ENCODE measurements at regions not wholly inside any gene's neighbourhood (a gene's known extent, or its start where the extent isn't known, plus 50 kb on each side); places are given as distances from the start of the nearest gene placed in this dataset.
"Not testable (repeated sequence)": the region's sequence is repeated elsewhere in the genome, so short reads cannot be mapped to it uniquely, and the experiment has no call there.

DNA sequence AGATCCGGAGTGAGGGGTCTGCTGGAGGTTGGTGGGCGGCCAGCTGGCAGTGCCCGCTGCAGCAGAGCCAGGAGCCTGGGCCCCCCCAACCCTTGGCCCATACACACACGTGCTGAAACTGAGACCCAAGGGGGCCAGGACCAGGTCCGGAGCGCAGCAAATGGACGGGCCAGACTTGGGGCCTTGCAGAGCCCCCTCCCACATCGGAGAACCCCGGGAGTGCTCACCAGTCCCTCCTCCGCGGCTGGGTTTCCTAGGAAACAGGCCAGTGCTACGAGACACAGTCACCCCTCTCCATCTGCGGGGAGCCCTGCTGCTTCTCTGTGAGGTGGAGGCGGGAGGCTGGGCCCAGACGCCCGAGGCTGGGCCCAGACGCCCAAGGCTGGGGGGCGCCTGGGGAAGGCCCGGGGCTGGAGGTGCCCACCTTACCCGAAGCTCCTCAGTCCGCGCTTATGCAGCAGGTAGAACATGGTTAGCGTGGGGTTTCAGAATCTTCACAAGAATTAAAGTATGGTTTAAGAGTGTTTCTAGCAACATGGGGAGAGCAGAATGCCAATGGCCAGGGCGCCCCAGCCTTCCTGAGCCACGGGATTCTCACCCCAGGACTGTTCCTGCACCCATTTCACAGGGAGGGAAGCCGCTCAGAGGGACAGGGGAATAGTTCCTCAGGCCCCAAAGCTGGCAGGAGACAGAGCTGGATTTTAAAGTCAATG lies 135.0 kb upstream of the PRR20G start:
- H3K4me1 Mint-ChIP-seq = no peaks in the 10 kb centered on the region
- ATAC-seq (replicated peaks; ENCODE audit: extremely low read depth, poor library complexity, severe bottlenecking) = no peak
- no peak for DNase-seq (ENCODE audit: low spot score in 2 of 2)
- no peaks in the 10 kb centered on the region for H3K9me3 Mint-ChIP-seq
- H3K27me3 Mint-ChIP-seq = peaks cover 80% of the 10 kb centered on the region
- H3K27ac Mint-ChIP-seq (ENCODE audit: low read depth) = no peak overlapping the region
- H3K36me3 Mint-ChIP-seq (ENCODE audit: insufficient read depth) = no peaks in the 10 kb centered on the region
- no peak overlapping the region for H3K4me3 Mint-ChIP-seq

DNA sequence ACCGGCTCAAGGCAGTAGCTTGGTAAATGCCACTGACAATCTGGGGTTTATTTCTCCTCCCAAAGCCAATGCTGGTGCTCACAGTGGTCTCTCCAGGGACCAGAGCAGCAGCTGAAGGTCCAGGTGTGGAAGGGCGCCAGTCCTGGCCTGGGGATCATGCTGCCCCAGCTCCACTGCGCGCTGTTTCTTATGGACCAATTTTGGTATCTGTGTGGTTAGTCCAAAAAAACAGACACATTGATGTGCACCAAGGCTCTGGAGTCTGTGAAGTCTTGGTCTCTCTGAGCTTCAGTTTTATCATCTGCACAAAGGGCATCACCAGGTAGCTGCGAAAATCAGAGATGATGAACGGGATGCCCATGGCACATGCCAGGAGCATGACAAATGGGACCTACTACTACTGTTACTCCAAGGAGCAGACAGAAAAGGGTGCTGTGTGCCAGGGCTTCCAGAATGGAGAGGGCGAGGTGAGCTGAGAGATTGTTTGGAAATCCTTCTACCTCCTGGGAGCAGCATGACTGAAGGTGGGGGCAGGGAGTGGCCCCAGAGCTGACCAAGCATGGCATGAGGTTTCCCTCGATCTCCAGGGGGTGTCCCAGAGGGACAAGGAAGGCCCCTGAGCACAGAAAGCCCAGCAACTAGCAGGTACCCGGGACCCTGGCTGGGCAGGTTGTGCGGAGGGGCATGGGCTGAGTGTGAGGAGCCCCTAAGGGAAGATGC lies 134.3 kb upstream of the PRR20G start:
- Mint-ChIP-seq H3K36me3 (ENCODE audit: insufficient read depth) (no peaks in the 10 kb centered on the region), H3K27ac (ENCODE audit: low read depth) (no peak overlapping the region), H3K27me3 (peaks cover 80% of the 10 kb centered on the region), H3K4me3 (no peak overlapping the region), H3K9me3 (no peaks in the 10 kb centered on the region), H3K4me1 (no peaks in the 10 kb centered on the region)
- DNase-seq (ENCODE audit: low spot score in 2 of 2) (no peak), ATAC-seq (replicated peaks; ENCODE audit: extremely low read depth, poor library complexity, severe bottlenecking) (no peak)

DNA sequence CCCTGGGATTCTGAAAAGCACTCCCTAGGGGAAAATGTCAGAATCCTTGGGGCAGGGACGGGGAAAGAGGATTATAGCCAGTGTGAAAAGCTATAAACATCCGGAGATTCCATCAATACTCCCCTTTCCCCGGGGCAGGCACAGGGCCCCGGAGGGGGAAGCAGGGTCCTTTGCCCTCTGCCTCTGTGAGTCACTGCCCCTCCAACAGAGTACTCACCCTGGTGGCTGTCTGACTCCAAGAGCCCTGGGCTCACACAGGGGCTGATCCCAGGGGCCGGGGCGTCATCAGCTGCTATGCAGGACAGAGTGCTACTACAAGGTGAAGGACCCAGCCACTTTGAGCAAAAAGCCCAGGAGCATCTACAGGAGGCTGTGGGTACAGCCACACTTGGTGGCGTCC lies 133.0 kb upstream of the PRR20G start:
- Mint-ChIP-seq H3K27ac (ENCODE audit: low read depth) (no peak overlapping the region), H3K4me3 (no peak overlapping the region), H3K9me3 (no peaks in the 10 kb centered on the region), H3K4me1 (no peaks in the 10 kb centered on the region), H3K27me3 (peaks cover 84% of the 10 kb centered on the region), H3K36me3 (ENCODE audit: insufficient read depth) (no peaks in the 10 kb centered on the region)
- DNase-seq (ENCODE audit: low spot score in 2 of 2) (no peak), ATAC-seq (replicated peaks; ENCODE audit: extremely low read depth, poor library complexity, severe bottlenecking) (no peak)

DNA sequence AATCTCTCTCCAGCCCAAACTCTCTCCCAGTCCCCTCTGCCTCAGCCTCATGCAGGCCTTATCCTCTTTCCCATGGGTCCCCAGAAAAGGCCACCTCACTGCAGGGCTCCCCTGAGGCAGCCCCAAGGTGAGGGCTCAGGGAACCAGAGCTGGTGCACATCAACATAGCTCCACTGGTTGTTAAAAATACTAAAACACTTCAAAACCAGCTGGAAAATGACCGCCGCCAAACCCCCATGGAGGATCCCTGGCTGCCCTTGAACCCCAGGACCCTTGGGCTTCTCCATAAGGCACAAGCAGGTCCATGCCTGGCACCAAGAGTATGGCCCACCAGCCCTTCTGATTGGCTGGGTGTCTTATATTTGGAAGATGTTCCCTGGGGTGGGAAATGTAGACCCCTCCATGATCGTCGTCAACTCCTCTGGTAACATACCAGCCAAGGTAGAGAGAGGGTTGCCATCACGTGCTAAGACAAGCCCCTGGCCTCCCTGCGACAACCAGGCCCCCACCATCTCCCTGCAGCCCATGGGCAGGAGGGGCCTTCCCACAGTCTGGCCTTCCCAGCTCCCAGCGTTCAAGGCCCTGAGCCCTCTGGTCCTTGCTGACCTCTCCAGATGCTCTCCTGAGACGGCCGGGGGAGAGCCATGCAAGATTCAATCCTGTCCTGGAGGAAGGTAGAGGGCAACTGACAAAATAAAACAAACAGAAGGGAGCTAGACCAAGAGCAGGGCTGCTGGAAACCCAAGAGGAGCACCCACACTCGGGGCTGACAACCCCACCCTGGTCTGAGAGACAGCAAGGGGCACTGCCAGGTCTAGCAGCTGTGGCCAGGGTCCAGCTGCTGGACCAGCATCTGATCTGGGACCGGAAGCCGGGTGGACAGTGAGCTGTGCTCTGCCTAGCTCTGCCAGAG lies 132.1 kb upstream of the PRR20G start:
- H3K27ac Mint-ChIP-seq (ENCODE audit: low read depth) = no peak overlapping the region
- peaks cover 84% of the 10 kb centered on the region for H3K27me3 Mint-ChIP-seq
- no peaks in the 10 kb centered on the region for H3K9me3 Mint-ChIP-seq
- no peak overlapping the region for H3K4me3 Mint-ChIP-seq
- H3K36me3 Mint-ChIP-seq (ENCODE audit: insufficient read depth) = no peaks in the 10 kb centered on the region
- ATAC-seq (replicated peaks; ENCODE audit: extremely low read depth, poor library complexity, severe bottlenecking) = no peak
- H3K4me1 Mint-ChIP-seq = no peaks in the 10 kb centered on the region
- DNase-seq (ENCODE audit: low spot score in 2 of 2) = no peak

DNA sequence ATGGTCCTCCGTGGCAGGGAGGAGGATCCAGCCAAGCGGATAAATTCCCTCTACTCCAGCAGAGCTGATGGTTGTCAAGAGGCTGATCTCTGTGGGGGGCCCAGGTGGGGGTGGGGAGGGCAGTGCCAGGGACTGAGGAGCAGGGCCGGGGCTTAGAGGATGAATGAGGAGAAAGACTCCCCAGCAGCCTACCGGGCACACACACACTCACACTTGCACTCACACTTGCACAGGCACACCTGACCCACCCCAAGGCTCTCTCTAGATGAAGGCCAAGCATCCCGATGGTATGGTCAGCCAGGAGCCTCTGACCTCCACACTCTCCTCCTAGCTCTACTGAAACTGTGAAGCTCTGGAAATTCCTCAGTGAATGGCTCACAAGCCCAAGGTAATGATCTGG lies 131.3 kb upstream of the PRR20G start:
- Mint-ChIP-seq H3K9me3 (no peaks in the 10 kb centered on the region), H3K27ac (ENCODE audit: low read depth) (no peak overlapping the region), H3K36me3 (ENCODE audit: insufficient read depth) (no peaks in the 10 kb centered on the region), H3K27me3 (peaks cover 84% of the 10 kb centered on the region), H3K4me3 (no peak overlapping the region), H3K4me1 (no peaks in the 10 kb centered on the region)
- DNase-seq (ENCODE audit: low spot score in 2 of 2) (no peak), ATAC-seq (replicated peaks; ENCODE audit: extremely low read depth, poor library complexity, severe bottlenecking) (no peak)

DNA sequence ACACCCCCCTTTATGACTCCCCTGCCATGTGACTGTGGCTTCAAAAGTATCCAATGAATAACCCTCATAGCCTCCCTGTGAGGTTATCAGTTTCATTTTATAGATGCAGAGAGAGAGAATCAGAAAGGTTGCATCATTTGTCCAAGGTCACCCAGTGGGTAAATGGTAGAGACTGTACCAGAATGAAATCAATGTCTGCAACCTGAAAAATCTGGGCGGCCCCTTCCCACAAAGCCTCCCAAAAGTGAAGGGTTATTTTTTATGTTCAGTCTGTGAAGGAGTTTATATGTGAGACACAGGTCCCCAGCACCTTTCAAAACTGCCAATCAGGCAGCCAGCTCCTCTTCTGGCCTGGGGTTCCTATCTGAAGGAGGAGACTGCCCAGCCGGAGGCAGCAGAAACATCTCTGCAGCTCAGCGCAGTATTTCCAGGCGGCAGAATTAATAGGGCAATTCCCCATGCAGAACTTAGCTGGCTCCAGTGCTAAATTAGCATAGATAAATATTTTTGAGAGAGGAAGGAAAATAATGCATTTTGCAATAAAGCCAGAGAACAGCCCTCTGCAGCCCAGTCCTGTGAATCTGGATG lies 130.8 kb upstream of the PRR20G start:
- Mint-ChIP-seq H3K36me3 (ENCODE audit: insufficient read depth) (no peaks in the 10 kb centered on the region), H3K4me3 (no peak overlapping the region), H3K9me3 (no peaks in the 10 kb centered on the region), H3K4me1 (no peaks in the 10 kb centered on the region), H3K27ac (ENCODE audit: low read depth) (no peak overlapping the region), H3K27me3 (peaks cover 84% of the 10 kb centered on the region)
- ATAC-seq (replicated peaks; ENCODE audit: extremely low read depth, poor library complexity, severe bottlenecking) = no peak
- no peak for DNase-seq (ENCODE audit: low spot score in 2 of 2)

DNA sequence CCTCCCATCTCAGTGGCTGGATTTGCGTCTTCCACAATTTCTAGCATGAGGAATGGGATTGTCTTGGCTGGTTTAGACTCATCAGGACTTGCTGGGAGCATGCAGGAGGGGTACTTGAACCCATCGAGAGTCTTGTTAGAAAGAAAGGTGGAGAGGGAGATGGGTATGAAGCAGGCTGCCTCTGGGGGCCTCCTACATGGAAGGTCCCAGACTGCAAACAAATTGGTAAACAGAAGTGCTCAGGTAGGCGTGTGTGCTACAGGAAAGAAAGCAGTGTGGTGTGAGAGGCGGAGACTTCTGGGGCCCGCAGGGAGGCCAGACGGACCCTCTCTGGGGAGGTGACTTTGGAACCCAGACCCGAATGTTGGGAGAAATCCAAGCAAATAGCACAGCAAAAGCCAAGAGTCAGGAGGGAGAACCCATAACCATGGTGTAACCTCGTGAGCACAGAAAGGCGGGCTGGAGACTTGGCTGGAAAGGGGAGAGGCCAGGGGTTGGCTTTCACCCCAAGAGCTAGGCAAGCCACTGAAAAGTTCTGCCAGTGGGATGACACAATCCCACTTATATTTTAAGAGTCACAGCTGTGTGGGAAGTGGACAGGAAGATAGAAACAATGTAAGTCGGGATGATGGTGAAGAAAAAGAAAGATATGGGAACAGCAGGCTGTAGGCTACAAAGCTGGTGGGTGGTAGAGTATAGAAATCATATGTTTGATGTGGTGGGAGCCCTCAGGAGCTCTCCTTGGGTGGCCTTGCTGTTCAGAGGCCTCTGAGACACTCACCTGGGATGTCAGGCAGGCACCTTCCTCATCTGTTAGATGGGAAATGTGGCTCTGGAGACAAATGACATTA lies 130.1 kb upstream of the PRR20G start:
- no peaks in the 10 kb centered on the region for H3K4me1 Mint-ChIP-seq
- H3K9me3 Mint-ChIP-seq = no peaks in the 10 kb centered on the region
- H3K27me3 Mint-ChIP-seq = peaks cover 84% of the 10 kb centered on the region
- ATAC-seq (replicated peaks; ENCODE audit: extremely low read depth, poor library complexity, severe bottlenecking) (no peak), DNase-seq (ENCODE audit: low spot score in 2 of 2) (no peak)
- no peaks in the 10 kb centered on the region for H3K36me3 Mint-ChIP-seq (ENCODE audit: insufficient read depth)
- H3K27ac Mint-ChIP-seq (ENCODE audit: low read depth) = no peak overlapping the region
- no peak overlapping the region for H3K4me3 Mint-ChIP-seq

DNA sequence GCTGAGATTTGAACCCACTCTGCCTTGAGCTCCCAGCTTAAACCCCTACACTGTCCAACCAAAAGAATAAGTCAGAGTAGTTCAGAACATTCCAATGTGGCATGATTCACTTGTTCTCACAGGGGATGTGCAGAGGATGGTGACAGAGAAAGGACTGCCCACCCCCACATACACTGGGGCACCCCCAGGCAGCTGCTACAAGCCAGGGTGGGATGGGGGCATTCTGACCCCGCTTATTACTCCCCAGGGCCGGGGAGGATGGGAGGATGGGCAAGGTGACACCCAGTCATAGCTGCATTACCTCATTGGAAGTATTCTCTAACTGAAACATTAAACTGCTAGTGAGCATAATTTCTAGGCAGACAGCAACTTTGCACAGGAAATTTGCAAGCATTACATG lies 126.0 kb upstream of the PRR20G start:
- no peaks in the 10 kb centered on the region for H3K36me3 Mint-ChIP-seq (ENCODE audit: insufficient read depth)
- no peak overlapping the region for H3K4me3 Mint-ChIP-seq
- no peaks in the 10 kb centered on the region for H3K9me3 Mint-ChIP-seq
- H3K27me3 Mint-ChIP-seq = peaks cover 91% of the 10 kb centered on the region
- no peak overlapping the region for H3K27ac Mint-ChIP-seq (ENCODE audit: low read depth)
- no peaks in the 10 kb centered on the region for H3K4me1 Mint-ChIP-seq
- DNase-seq (ENCODE audit: low spot score in 2 of 2) (no peak), ATAC-seq (replicated peaks; ENCODE audit: extremely low read depth, poor library complexity, severe bottlenecking) (no peak)

DNA sequence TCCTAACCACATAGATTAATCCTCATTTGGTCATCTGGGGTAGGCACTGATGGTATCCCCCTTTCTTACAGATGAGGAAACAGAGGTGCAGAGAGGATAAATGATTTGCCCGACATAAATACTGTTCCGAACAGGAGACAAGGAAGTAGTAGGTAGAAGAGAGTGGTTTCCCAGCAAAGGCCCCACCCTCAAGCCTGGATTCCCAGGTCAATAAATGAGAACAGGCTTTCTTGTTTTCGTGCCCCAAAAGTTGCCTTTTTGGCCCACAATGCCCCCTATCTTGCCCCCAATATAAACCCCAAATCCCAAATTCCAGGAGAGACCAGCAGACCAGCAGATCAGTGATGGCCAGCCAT lies 125.5 kb upstream of the PRR20G start:
- Mint-ChIP-seq H3K27me3 (peaks cover 87% of the 10 kb centered on the region), H3K4me1 (no peaks in the 10 kb centered on the region), H3K27ac (ENCODE audit: low read depth) (no peak overlapping the region), H3K9me3 (no peaks in the 10 kb centered on the region), H3K36me3 (ENCODE audit: insufficient read depth) (no peaks in the 10 kb centered on the region), H3K4me3 (no peak overlapping the region)
- no peak for ATAC-seq (replicated peaks; ENCODE audit: extremely low read depth, poor library complexity, severe bottlenecking)
- DNase-seq (ENCODE audit: low spot score in 2 of 2) = no peak

DNA sequence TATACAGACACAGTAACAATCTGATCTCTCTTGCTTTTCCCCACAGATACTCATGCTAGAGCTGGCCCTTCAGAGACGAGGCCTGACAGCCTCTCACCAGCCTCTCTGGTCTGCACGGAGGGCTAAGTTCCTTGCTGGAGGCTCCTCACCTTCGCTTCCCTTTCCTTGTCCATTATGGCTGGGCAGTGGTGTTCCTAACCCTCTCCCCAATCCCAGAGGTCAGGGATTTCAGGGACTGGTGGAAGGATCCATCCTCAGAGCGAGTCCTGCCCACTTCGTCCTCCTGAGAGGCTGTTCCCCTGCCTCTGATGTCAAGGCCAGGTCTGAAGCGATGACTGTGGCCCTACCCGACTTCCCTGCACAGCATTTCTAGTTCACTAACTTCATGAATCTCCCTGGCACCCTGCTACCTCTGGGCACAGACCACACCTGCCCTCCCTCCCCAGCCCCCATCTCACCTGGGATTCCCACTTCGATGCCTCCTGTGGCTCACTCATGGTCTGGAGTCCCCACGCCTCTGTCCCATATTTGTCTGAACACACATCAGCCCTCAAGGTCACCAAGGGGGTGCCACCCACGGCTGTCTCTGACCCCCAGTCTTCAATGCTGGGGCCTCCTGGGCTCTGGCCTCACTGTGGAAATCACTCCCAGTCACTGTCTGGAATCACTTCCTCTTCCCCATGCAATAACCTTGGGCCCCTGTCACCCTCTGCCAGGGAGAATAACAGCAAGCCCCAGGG lies 124.9 kb upstream of the PRR20G start:
- H3K27ac Mint-ChIP-seq (ENCODE audit: low read depth) = no peak overlapping the region
- peaks cover 87% of the 10 kb centered on the region for H3K27me3 Mint-ChIP-seq

DNA sequence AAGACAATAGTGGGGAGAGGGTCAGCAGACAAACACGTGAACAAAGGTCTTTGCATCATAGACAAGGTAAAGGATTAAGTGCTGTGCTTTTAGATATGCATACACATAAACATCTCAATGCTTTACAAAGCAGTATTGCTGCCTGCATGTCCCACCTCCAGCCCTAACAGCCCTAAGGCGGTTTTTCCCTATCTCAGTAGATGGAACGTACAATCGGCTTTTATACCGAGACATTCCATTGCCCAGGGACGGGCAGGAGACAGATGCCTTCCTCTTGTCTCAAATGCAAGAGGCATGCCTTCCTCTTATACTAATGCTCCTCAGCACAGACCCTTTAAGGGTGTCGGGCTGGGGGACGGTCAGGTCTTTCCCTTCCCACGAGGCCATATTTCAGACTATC lies 124.0 kb upstream of the PRR20G start:
- H3K4me1 Mint-ChIP-seq; H3K36me3 Mint-ChIP-seq (ENCODE audit: insufficient read depth); H3K27ac Mint-ChIP-seq (ENCODE audit: low read depth); H3K9me3 Mint-ChIP-seq; H3K4me3 Mint-ChIP-seq; DNase-seq (ENCODE audit: low spot score in 2 of 2); ATAC-seq (replicated peaks; ENCODE audit: extremely low read depth, poor library complexity, severe bottlenecking): not testable (repeated sequence)
- peaks cover 87% of the 10 kb centered on the region for H3K27me3 Mint-ChIP-seq

More for the DNA sequence above, 124.9 kb upstream of the PRR20G start:
- ATAC-seq (replicated peaks; ENCODE audit: extremely low read depth, poor library complexity, severe bottlenecking) (no peak), DNase-seq (ENCODE audit: low spot score in 2 of 2) (no peak)
- Mint-ChIP-seq H3K4me3 (no peak overlapping the region), H3K4me1 (no peaks in the 10 kb centered on the region), H3K9me3 (no peaks in the 10 kb centered on the region), H3K36me3 (ENCODE audit: insufficient read depth) (no peaks in the 10 kb centered on the region)

Measured in central memory CD8-positive, alpha-beta T cell (primary cell).